ENCODE measurements at regions not wholly inside any gene's neighbourhood (a gene's known extent, or its start where the extent isn't known, plus 50 kb on each side); places are given as distances from the start of the nearest gene placed in this dataset.
"Not testable (repeated sequence)": the region's sequence is repeated elsewhere in the genome, so short reads cannot be mapped to it uniquely, and the experiment has no call there.

DNA sequence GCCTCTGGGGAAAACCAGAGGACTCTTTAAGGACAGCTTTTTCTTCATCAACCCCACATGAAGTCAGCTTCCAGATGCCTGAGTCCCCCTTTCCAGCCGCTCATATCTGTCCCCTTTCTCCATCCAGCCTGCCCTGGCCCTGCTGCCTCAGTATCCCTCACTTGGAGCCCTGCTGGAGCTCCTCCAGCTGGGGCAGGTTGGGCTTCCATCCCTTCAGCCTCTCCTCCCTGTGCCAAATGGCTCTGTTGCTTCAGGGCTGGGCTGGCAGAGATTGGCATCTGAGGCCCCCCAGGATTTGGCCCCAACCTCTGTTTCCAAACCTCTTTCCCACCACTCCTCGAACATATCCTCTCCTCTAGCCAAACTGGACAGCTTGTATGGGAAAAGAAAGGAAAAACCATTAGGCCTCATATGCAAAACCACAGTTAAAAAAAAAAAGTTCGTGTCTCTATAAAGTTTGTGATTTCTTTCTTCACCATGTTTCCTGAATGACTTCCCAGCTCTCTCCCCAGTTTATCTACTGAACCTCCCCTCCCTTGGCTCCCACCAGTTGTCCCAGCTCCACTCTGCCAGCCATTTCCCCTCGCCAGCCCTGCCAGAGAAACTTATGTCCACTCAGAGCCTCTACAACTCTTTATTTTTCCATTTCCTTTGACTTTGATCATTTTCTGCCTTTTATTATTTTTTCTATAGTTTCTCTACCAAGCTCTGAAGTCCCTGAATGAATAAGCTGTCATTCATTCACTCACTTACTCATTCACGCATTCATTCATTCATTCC lies 217.9 kb downstream of the FOXD2 start:
- no peaks in the 10 kb centered on the region for H3K9me3 ChIP-seq (ENCODE audit: control insufficient read depth in 2 of 2, low read length in 2 of 2)
- H3K4me1 ChIP-seq (ENCODE audit: control insufficient read depth in 2 of 2, insufficient read depth in 2 of 2, low read length in 2 of 2): peaks cover 16 to 21% of the 10 kb centered on the region in 2 donors
- H3K27ac ChIP-seq (ENCODE audit: low read depth in 2 of 2, low read length in 2 of 2): no peak overlapping the region
- H3K4me3 ChIP-seq (ENCODE audit: low read length in 2 of 2): no peak overlapping the region
- no peaks in the 10 kb centered on the region for H3K36me3 ChIP-seq (ENCODE audit: control insufficient read depth in 2 of 2, insufficient read depth in 2 of 2, low read length in 2 of 2)
- no peak overlapping the region for H3K9ac ChIP-seq (ENCODE audit: low read depth in 1 of 2, low read length in 2 of 2)
- no peaks in the 10 kb centered on the region for H3K27me3 ChIP-seq (ENCODE audit: control insufficient read depth in 2 of 2, insufficient read depth in 2 of 2, low read length in 2 of 2)

DNA sequence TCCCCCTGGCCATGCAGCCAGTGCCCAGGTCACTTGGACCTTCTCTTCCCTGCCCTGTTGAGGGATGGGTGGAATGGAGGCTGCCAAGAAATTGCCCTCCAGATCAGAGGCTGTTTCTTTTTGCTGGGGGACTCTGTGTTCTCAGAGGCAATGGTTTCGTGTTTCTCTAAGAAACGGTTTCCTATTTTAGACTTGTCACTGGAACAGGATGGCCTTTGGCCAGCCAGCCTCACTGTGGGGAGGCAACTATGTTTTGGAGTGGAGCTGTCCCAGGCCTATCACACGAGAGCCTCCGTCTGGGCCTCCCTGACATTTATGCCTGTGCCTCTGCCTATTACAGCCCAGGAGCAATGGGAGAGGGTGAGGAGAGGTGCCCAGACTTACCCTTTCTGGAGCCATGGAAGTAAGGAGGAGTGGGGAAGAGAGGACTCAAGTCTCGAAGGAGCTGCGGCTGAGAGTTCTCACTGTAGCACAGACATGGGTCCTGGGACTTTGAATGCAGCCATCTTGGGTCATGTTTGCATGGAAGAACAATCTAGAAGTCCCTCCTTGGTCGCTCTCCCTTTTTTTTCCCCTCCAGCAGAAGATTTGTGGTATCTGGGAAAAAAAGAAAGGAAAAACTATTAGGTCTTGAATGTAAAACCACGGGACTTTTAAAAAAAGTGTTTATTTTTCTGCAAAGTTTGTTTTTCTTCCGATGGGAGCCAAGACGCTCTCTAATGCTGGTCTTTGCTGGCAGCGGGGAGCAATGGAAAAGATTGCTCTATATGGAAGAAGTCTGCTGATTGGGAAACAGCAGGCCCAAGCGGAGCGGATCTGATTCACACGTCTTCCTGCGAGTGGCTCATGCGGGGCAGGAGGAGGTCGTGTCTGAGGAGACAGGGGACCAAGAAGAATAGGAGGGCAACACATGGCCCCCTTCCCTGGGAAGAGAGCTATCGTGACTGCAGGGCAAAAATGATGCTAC lies 219.2 kb downstream of the FOXD2 start:
- H3K9ac ChIP-seq (ENCODE audit: low read depth in 1 of 2, low read length in 2 of 2): no peak overlapping the region
- H3K36me3 ChIP-seq (ENCODE audit: control insufficient read depth in 2 of 2, insufficient read depth in 2 of 2, low read length in 2 of 2): no peaks in the 10 kb centered on the region
- no peaks in the 10 kb centered on the region for H3K27me3 ChIP-seq (ENCODE audit: control insufficient read depth in 2 of 2, insufficient read depth in 2 of 2, low read length in 2 of 2)
- H3K27ac ChIP-seq (ENCODE audit: low read depth in 2 of 2, low read length in 2 of 2): peak overlapping the region; percentile 64 to 74
- H3K4me3 ChIP-seq (ENCODE audit: low read length in 2 of 2): no peak overlapping the region
- H3K9me3 ChIP-seq (ENCODE audit: control insufficient read depth in 2 of 2, low read length in 2 of 2): no peaks in the 10 kb centered on the region
- H3K4me1 ChIP-seq (ENCODE audit: control insufficient read depth in 2 of 2, insufficient read depth in 2 of 2, low read length in 2 of 2): peaks cover 4 to 9% of the 10 kb centered on the region in 2 donors

DNA sequence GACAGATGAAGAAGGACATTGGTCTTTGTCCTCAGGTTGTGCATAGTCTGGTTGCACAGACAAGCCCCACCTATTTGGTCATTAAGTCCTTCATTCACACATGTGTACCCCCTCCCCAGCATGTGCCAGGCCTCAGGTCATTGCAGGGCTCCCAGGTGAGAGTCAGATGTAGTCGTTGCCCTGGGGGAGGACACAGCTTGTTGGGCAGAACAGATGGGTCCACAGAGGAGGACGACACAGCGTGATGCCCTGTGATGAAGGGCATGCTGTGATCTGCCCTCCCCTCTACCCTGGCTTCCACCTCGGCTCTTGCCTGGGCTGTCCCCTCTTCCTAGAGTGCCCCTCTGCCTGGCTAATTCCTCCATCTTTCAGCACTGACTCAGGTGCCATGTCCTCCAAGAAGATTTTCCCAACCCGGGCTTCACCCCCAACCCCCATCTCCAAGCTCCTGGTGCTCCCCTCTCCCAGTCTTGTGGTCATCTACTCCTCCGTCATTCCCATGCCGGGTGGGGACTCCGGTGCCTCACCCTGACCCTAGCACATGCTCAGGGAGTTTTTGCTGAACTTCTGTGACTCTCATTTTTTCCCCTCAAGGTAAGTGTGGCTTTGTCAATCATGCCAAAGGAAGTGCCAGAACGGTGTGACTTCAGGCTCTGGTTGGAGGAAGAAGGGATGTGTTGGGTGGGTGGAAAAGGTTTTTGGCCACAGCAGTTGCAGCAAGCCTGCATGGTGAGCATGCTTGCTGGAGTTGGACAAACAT lies 220.5 kb downstream of the FOXD2 start:
- Histone ChIP-seq H3K27me3 (ENCODE audit: control insufficient read depth in 2 of 2, insufficient read depth in 2 of 2, low read length in 2 of 2) (no peaks in the 10 kb centered on the region), H3K4me1 (ENCODE audit: control insufficient read depth in 2 of 2, insufficient read depth in 2 of 2, low read length in 2 of 2) (no peaks in the 10 kb centered on the region), H3K27ac (ENCODE audit: low read depth in 2 of 2, low read length in 2 of 2) (no peak overlapping the region), H3K4me3 (ENCODE audit: low read length in 2 of 2) (no peak overlapping the region), H3K36me3 (ENCODE audit: control insufficient read depth in 2 of 2, insufficient read depth in 2 of 2, low read length in 2 of 2) (no peaks in the 10 kb centered on the region), H3K9ac (ENCODE audit: low read depth in 1 of 2, low read length in 2 of 2) (no peak overlapping the region), H3K9me3 (ENCODE audit: control insufficient read depth in 2 of 2, low read length in 2 of 2) (no peaks in the 10 kb centered on the region)

DNA sequence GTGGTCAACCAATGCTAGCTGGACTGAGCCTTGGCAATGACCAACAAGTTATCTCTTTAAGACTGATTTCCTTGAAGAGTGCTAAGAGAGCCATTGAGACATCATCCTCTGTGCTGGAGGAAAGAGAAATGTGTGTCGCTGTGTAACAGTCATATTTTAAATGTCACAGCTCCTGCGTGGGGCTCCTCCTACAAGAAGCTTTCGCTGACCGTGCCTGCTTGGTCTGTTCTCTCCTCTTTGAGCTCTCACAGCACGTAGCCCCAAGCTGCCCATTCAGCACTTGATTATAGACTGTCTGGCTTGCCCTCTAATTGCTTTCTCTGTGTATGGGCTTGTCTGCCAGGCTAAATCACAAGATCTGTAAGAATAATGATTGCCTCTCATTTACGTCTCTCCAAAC lies 221.3 kb downstream of the FOXD2 start:
- H3K36me3 ChIP-seq (ENCODE audit: control insufficient read depth in 2 of 2, insufficient read depth in 2 of 2, low read length in 2 of 2): no peaks in the 10 kb centered on the region
- no peak overlapping the region for H3K4me3 ChIP-seq (ENCODE audit: low read length in 2 of 2)
- H3K9ac ChIP-seq (ENCODE audit: low read depth in 1 of 2, low read length in 2 of 2): no peak overlapping the region
- H3K27ac ChIP-seq (ENCODE audit: low read depth in 2 of 2, low read length in 2 of 2): no peak overlapping the region
- no peaks in the 10 kb centered on the region for H3K4me1 ChIP-seq (ENCODE audit: control insufficient read depth in 2 of 2, insufficient read depth in 2 of 2, low read length in 2 of 2)
- H3K27me3 ChIP-seq (ENCODE audit: control insufficient read depth in 2 of 2, insufficient read depth in 2 of 2, low read length in 2 of 2): no peaks in the 10 kb centered on the region
- H3K9me3 ChIP-seq (ENCODE audit: control insufficient read depth in 2 of 2, low read length in 2 of 2): no peaks in the 10 kb centered on the region

DNA sequence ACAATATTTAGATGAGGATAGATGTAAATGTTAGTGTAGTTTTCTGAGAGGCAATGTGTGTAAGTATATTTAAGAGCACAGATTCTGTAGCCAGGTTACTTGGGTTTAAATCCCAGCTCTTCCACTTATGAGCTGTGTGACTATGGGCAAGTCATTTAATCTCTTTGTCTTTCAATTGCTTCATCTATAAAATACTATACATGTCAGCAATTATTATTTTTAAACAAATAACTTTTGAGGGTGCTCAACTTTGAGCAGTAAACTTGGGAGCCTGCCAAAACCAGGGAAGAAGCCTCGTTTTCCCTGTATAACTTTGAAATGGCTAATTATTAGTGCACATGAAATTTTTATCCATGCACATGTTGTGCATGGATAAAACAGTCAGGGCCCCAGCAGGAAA lies 222.8 kb downstream of the FOXD2 start:
- Histone ChIP-seq H3K27me3 (ENCODE audit: control insufficient read depth in 2 of 2, insufficient read depth in 2 of 2, low read length in 2 of 2) (no peaks in the 10 kb centered on the region), H3K27ac (ENCODE audit: low read depth in 2 of 2, low read length in 2 of 2) (no peak overlapping the region), H3K4me3 (ENCODE audit: low read length in 2 of 2) (no peak overlapping the region), H3K36me3 (ENCODE audit: control insufficient read depth in 2 of 2, insufficient read depth in 2 of 2, low read length in 2 of 2) (no peaks in the 10 kb centered on the region), H3K9ac (ENCODE audit: low read depth in 1 of 2, low read length in 2 of 2) (no peak overlapping the region), H3K4me1 (ENCODE audit: control insufficient read depth in 2 of 2, insufficient read depth in 2 of 2, low read length in 2 of 2) (no peaks in the 10 kb centered on the region), H3K9me3 (ENCODE audit: control insufficient read depth in 2 of 2, low read length in 2 of 2) (no peaks in the 10 kb centered on the region)

DNA sequence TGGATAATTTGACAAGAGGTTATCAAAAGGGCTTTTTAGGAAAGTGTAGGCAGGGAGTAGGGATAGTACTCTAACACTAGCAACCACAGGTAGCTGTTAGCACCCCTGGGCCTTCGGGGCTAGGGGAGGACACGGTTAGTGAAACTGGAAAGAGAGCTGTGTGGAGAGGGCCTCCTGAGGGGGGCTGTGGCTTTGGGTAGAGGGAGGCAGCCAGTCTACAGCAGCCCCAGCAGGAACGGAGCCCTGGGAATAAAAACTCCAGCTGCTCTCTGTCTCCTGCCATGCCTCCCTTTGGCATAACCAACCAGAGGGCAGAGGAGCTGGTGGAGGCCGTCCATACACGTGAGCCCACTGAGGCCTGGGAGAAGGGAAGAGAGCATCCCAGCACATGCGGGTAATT lies 223.2 kb downstream of the FOXD2 start:
- H3K36me3 ChIP-seq (ENCODE audit: control insufficient read depth in 2 of 2, insufficient read depth in 2 of 2, low read length in 2 of 2): no peaks in the 10 kb centered on the region

DNA sequence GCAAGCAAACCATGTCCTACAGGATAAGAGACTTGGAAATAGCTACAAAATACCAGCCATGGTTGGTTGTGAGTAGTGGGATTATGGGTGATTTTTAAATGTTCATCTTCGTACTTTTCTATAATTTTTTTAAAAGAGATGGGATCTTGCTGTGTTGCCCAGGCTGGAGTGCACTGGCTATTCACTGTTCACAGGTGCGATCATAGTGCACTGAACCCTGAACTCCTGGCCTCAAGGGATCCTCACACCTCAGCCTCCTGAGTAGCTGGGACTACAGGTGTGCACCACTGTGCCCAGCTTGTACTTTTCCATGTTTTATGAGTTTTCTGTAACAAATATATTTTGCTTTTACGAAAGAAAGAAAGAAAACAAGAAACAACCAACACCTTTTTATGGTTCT lies 224.2 kb downstream of the FOXD2 start:
- Histone ChIP-seq H3K27me3 (ENCODE audit: control insufficient read depth in 2 of 2, insufficient read depth in 2 of 2, low read length in 2 of 2) (no peaks in the 10 kb centered on the region), H3K4me3 (ENCODE audit: low read length in 2 of 2) (no peak overlapping the region), H3K36me3 (ENCODE audit: control insufficient read depth in 2 of 2, insufficient read depth in 2 of 2, low read length in 2 of 2) (no peaks in the 10 kb centered on the region), H3K9ac (ENCODE audit: low read depth in 1 of 2, low read length in 2 of 2) (no peak overlapping the region), H3K4me1 (ENCODE audit: control insufficient read depth in 2 of 2, insufficient read depth in 2 of 2, low read length in 2 of 2) (no peaks in the 10 kb centered on the region), H3K9me3 (ENCODE audit: control insufficient read depth in 2 of 2, low read length in 2 of 2) (no peaks in the 10 kb centered on the region), H3K27ac (ENCODE audit: low read depth in 2 of 2, low read length in 2 of 2) (no peak overlapping the region)

More for the DNA sequence above, 223.2 kb downstream of the FOXD2 start:
- H3K27me3 ChIP-seq (ENCODE audit: control insufficient read depth in 2 of 2, insufficient read depth in 2 of 2, low read length in 2 of 2): no peaks in the 10 kb centered on the region
- no peaks in the 10 kb centered on the region for H3K4me1 ChIP-seq (ENCODE audit: control insufficient read depth in 2 of 2, insufficient read depth in 2 of 2, low read length in 2 of 2)
- no peak overlapping the region for H3K27ac ChIP-seq (ENCODE audit: low read depth in 2 of 2, low read length in 2 of 2)
- H3K4me3 ChIP-seq (ENCODE audit: low read length in 2 of 2): no peak overlapping the region
- no peak overlapping the region for H3K9ac ChIP-seq (ENCODE audit: low read depth in 1 of 2, low read length in 2 of 2)
- H3K9me3 ChIP-seq (ENCODE audit: control insufficient read depth in 2 of 2, low read length in 2 of 2): no peaks in the 10 kb centered on the region

DNA sequence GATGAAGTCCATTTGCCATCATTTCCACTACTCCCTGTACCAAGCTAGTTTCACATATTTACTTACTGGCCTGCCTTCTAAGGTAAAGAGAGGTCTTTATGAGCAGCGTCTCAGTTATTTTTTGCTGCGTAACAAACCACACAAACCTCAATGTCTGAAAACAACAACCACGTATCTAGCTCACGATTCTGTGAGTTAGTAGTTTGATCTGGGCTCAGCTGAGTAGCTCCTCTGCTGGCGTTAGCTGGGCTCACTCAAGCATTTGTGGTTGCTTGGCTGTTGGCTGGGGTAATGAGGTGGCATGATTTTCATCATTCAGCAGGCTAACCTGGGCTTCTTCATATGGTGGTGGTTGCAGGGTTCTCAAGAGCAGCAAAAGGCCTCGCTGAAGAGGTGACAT lies 225.4 kb downstream of the FOXD2 start:
- Histone ChIP-seq H3K9ac (ENCODE audit: low read depth in 1 of 2, low read length in 2 of 2) (no peak overlapping the region), H3K27ac (ENCODE audit: low read depth in 2 of 2, low read length in 2 of 2) (no peak overlapping the region), H3K27me3 (ENCODE audit: control insufficient read depth in 2 of 2, insufficient read depth in 2 of 2, low read length in 2 of 2) (no peaks in the 10 kb centered on the region), H3K9me3 (ENCODE audit: control insufficient read depth in 2 of 2, low read length in 2 of 2) (peaks cover 0 to 4% of the 10 kb centered on the region in 2 donors), H3K4me1 (ENCODE audit: control insufficient read depth in 2 of 2, insufficient read depth in 2 of 2, low read length in 2 of 2) (no peaks in the 10 kb centered on the region), H3K36me3 (ENCODE audit: control insufficient read depth in 2 of 2, insufficient read depth in 2 of 2, low read length in 2 of 2) (no peaks in the 10 kb centered on the region), H3K4me3 (ENCODE audit: low read length in 2 of 2) (no peak overlapping the region)

DNA sequence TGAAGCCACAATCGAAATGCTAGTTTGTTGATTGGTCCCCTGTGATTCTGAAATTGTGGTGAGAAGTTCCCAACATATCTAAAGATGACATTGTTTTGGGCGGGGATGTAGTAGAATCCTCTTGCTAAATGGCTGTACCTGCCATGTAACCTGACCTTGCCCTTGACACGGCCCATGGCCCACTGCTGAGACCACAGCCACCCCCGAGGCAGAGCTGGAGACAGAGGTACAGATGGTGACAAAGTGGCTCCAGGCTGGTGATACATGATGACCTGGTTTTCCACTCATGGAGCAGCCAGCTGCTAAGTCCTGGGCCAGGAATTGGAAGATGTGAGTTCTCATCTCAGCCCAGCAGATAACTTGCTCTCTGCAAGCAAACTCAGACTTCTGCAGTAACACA lies 226.5 kb downstream of the FOXD2 start:
- Histone ChIP-seq H3K27me3 (ENCODE audit: control insufficient read depth in 2 of 2, insufficient read depth in 2 of 2, low read length in 2 of 2) (no peaks in the 10 kb centered on the region), H3K9me3 (ENCODE audit: control insufficient read depth in 2 of 2, low read length in 2 of 2) (peaks cover 0 to 4% of the 10 kb centered on the region in 2 donors), H3K4me1 (ENCODE audit: control insufficient read depth in 2 of 2, insufficient read depth in 2 of 2, low read length in 2 of 2) (no peaks in the 10 kb centered on the region), H3K36me3 (ENCODE audit: control insufficient read depth in 2 of 2, insufficient read depth in 2 of 2, low read length in 2 of 2) (no peaks in the 10 kb centered on the region), H3K9ac (ENCODE audit: low read depth in 1 of 2, low read length in 2 of 2) (no peak overlapping the region), H3K27ac (ENCODE audit: low read depth in 2 of 2, low read length in 2 of 2) (no peak overlapping the region), H3K4me3 (ENCODE audit: low read length in 2 of 2) (no peak overlapping the region)

DNA sequence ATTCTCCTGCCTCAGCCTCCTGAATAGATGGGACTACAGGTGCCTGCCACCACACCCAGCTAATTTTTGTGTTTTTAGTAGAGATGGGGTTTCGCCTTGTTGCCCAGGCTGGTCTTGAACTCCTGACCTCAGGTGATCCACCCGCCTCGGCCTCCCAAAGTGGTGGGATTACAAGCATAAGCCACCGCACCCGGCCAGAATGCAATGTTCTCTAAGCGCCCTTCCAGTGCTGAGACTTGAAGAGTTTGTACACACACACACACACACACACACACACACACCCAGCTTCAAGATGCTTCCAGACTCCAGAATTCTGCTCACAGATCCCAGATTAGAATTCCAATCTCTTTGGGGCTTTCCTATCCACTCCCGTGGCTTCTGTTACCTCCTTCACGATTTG lies 227.1 kb downstream of the FOXD2 start:
- H3K4me1 ChIP-seq (ENCODE audit: control insufficient read depth in 2 of 2, insufficient read depth in 2 of 2, low read length in 2 of 2); H3K36me3 ChIP-seq (ENCODE audit: control insufficient read depth in 2 of 2, insufficient read depth in 2 of 2, low read length in 2 of 2); H3K4me3 ChIP-seq (ENCODE audit: low read length in 2 of 2); H3K9ac ChIP-seq (ENCODE audit: low read depth in 1 of 2, low read length in 2 of 2); H3K27me3 ChIP-seq (ENCODE audit: control insufficient read depth in 2 of 2, insufficient read depth in 2 of 2, low read length in 2 of 2); H3K27ac ChIP-seq (ENCODE audit: low read depth in 2 of 2, low read length in 2 of 2); H3K9me3 ChIP-seq (ENCODE audit: control insufficient read depth in 2 of 2, low read length in 2 of 2): not testable (repeated sequence)
